ENCODE measurements at regions not wholly inside any gene's neighbourhood (a gene's known extent, or its start where the extent isn't known, plus 50 kb on each side); places are given as distances from the start of the nearest gene placed in this dataset.
"Not testable (repeated sequence)": the region's sequence is repeated elsewhere in the genome, so short reads cannot be mapped to it uniquely, and the experiment has no call there.

DNA sequence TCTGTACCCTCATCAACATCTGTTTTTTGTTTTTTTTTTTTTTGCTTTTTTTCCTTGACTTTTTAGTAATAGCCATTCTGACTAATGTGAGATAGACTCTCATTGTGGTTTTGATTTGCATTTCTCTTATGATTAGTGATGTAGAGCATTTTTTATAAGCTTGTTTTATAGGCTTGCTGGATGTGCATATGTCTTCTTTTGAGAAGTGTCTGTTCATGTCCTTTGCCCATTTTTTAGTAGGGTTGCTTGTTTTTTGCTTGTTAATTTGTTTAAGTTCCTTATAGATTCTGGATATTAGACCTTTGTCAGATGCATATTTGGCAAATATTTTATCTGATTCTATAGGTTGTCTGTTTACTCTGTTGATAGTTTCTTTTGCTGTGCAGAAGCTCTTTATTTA lies 53.5 kb upstream of the FAR1 start:
- DNase-seq (ENCODE audit: low read depth, low spot score); in situ Hi-C loops (cut with HindIII; ENCODE audit: low pct_unique_long_range_greater_than_20kb, low sequenced_read_pairs): not testable (repeated sequence)

DNA sequence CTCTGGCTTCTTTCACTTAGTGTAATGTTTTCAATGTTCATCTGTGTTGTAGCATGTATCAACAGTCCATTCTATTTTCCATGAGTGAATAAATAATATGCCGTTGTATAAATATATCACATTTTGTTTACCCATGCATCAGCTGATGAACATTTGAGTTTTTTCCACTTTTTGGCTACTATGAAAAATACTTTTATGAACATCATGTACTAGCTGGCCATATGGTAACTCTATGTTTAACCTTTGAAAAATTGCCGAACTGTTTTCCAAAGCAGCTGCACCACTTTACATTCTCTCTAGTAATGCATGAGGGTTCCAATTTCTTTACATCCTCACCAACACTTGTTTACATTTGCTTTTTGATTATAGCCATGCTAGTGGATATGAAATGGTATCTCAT lies 59.8 kb upstream of the FAR1 start:
- in situ Hi-C loops (cut with HindIII; ENCODE audit: low pct_unique_long_range_greater_than_20kb, low sequenced_read_pairs) = no loop called here

DNA sequence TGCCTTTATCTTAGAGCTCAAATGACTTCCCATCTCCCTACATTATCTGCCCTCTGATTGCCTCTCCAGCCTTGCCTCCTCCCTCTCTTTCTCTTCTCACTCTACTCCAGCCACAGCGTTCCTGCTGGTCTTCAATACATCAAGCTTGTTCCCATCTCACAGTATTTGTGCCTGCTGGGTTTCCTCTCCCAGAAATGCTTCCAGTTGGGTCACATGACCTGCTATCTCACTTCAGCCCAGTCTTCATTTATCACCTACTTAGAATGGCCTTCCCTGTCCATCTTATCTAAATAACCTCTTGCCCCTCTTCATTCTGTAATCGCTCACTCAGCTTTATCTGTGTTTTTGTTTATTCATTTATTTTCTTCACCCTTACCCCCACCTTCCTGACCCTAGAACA lies 61.8 kb upstream of the FAR1 start:
- no peak for DNase-seq (ENCODE audit: low read depth, low spot score)
- in situ Hi-C loops (cut with HindIII; ENCODE audit: low pct_unique_long_range_greater_than_20kb, low sequenced_read_pairs) = no loop called here

More for the DNA sequence above, 59.8 kb upstream of the FAR1 start:
- DNase-seq (ENCODE audit: low read depth, low spot score) = no peak

DNA sequence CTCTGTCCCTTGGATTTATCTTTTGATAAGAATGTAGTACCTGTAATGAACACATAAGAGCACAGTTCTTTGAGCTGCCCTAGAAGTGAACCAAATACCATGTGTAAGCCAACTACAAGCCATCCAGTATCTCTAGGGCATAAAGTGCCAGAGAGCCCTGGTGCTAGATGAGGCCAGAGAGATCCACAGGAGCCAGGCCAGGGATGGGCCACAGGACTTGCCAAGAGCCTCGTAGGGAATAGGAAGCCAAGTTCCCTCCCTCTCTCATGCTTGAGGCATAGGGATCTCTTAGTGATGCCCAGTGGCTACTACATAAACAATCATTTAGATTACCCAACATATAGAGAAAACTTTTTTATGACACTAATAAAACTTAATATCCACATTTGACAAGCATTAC lies 64.8 kb upstream of the FAR1 start:
- DNase-seq (ENCODE audit: low read depth, low spot score) = no peak
- in situ Hi-C loops (cut with HindIII; ENCODE audit: low pct_unique_long_range_greater_than_20kb, low sequenced_read_pairs) = no loop called here

DNA sequence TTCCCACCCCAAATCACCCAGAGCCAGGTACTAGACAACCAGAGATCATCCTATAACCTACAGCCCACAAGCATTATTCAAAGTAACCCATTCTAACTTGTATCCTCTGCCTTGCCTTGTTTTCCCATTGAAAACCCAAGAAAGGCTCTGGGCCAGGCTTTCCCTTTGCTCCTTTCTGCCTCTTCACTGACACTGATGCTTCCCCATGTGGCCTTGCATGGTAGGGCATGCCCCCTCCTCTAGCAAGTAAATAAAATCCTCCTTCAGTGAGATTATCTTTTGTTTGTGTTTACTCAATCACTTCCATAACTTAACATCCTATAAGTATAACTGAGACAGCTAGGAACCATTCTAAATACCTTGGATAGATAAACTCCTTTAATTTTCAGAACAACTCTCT lies 65.6 kb upstream of the FAR1 start:
- in situ Hi-C loops (cut with HindIII; ENCODE audit: low pct_unique_long_range_greater_than_20kb, low sequenced_read_pairs) = no loop called here
- no peak for DNase-seq (ENCODE audit: low read depth, low spot score)

DNA sequence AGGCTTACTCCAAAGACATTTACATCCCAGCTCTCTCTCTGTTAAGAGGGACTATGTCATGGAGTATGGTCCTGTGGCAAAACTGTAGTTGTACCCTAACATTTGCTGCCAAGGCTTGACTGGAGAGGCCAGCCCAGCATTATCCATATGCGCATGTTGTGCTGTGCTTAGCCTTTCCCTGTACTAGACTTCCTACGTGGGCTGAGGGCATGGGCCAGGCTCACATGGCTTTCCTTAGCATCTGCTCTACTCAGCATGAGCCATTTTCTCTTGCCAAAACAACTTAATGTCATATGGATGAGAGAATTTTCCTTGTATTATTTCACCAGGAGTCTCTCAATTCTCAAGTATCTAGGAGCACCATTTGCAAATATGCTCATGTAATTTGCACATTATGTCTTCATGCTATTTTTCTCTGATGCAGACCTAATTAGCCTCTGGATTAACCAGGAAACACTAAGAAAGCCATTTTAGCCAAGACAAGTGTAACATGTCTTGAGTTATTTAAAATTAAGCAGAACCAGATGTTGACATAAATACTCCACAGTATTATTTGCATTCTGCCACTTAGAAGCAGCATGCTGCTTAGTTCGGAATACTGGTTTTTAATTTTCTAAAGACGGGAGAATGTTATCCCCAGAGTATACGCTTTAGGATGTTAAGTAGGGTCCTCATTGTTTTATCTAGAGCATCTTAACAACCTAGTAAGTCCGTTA lies 71.7 kb upstream of the FAR1 start:
- in situ Hi-C loops (cut with HindIII; ENCODE audit: low pct_unique_long_range_greater_than_20kb, low sequenced_read_pairs) = no loop called here
- no peak for DNase-seq (ENCODE audit: low read depth, low spot score)

DNA sequence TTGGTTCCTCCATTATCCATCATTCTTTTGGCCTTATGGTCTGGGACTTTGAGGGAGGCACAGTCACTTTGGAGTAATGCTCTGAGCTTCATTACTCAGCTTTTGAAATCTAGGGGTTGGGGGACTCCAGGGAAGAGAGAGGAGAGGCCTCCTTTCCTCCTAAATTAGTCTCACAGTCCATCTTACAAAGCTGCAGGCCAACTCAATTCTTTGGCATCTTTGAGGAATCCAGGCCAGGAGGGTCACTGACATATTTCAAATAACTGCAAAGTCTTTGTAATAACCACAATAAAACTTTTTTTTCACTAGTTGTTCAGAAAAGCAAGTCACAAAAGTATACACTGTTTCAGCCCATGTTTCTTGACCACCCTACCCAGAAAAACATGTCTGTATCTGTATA lies 73.3 kb upstream of the FAR1 start:
- in situ Hi-C loops (cut with HindIII; ENCODE audit: low pct_unique_long_range_greater_than_20kb, low sequenced_read_pairs) = no loop called here
- DNase-seq (ENCODE audit: low read depth, low spot score) = no peak

DNA sequence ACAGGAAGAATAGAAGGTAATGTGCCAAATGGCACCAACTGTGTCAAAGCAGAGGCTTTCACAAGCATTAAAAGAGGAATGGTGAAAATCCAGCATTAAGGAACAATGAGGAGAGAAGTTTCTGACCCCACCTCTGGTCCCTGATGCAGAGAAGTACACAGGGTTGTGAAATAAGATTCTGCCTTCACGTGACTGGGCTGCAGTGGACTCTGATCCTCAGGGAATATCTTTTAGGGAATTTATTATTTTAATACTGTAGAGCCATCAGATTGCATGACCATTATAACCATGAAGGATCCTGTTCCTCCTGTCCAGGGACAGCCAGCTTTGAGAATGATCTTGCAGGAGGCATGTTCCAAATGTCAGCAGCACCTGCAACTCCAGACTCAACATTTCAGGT lies 74.4 kb upstream of the FAR1 start:
- in situ Hi-C loops (cut with HindIII; ENCODE audit: low pct_unique_long_range_greater_than_20kb, low sequenced_read_pairs) = no loop called here

DNA sequence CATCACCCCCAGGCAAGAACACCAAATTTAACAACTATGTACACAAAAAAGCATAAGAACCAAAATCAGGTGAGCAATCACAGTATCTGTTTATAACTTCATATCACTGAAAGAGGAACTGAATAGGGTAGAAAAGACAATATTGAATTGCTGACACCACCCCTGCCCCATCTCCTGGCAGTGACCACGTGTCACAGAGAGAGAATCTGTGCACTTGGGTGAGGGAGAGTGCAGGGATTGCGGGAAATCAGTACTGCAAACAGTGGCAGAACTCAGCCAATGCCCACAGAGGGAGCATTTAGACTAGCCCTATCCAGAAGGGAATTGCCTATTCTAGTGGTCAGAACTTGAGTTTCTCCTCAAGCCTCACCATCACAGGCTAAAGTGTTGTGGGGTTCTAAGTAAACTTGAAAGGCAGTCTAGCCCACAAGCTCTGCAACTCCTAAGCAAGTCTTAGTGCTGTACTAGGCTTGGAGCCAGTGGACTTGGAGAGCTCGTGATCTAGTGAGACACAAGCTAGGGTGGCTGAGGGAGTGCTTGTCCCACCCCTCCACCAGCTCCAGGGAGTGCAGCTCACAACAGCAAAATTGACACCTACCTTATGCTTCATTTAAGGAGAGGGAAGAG lies 82.8 kb upstream of the PTH start:
- DNase-seq (ENCODE audit: low read depth, low spot score) = no peak
- in situ Hi-C loops (cut with HindIII; ENCODE audit: low pct_unique_long_range_greater_than_20kb, low sequenced_read_pairs) = no loop called here

More for the DNA sequence above, 74.4 kb upstream of the FAR1 start:
- no peak for DNase-seq (ENCODE audit: low read depth, low spot score)

DNA sequence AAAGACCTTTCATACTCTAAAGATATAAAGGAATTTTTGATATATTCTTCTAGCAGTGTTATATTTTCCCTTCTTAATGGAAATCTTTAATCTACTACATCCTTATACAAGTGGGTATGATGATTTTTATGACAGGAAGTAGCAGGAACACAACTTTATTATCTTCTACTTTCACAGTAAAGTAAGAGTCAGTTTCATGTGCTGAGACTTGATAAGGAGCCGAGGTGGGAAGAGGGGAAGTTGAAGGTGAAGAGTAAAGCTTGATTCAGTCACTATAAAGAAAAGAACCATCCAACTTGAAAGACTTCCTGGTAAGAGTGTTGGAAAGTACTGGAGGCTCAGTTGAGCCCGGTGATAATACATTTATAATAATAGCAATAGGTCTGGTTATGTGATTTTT lies 82.1 kb upstream of the PTH start:
- in situ Hi-C loops (cut with HindIII; ENCODE audit: low pct_unique_long_range_greater_than_20kb, low sequenced_read_pairs) = no loop called here
- DNase-seq (ENCODE audit: low read depth, low spot score) = no peak

DNA sequence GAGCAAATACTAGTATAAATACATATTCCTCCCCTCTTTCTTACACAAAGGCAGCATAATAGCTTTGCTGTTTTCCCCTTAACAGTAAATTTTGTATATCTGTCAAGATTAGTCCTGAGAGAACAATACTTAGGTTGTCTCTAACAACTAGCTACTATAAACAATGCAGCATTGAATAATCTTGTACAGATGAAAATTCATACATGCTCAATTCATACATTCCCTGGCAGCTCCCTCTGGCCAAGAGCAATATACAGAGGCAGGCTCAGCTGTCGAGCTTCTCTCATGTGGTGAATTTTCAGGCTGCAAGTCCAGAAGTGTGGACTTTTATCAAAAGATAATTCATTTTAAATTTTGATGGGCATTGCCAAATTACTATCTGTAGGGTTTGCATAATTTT lies 81.2 kb upstream of the PTH start:
- in situ Hi-C loops (cut with HindIII; ENCODE audit: low pct_unique_long_range_greater_than_20kb, low sequenced_read_pairs) = no loop called here
- peak; percentile 68 for DNase-seq (ENCODE audit: low read depth, low spot score)

DNA sequence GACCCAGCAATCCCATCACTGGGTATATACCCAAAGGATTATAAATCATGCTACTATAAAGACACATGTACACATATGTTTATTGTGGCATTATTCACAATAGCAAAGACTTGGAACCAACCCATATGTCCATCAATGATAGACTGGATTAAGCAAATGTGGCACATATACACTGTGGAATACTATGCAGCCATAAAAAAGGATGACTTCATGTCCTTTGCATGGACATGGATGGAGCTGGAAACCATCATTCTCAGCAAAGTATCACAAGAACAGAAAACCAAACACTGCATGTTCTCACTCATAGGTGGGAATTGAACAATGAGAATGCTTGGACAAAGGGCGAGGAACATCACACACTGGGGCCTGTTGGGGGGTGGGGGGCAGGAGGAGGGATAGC lies 79.6 kb upstream of the PTH start:
- in situ Hi-C loops (cut with HindIII; ENCODE audit: low pct_unique_long_range_greater_than_20kb, low sequenced_read_pairs); DNase-seq (ENCODE audit: low read depth, low spot score): not testable (repeated sequence)

DNA sequence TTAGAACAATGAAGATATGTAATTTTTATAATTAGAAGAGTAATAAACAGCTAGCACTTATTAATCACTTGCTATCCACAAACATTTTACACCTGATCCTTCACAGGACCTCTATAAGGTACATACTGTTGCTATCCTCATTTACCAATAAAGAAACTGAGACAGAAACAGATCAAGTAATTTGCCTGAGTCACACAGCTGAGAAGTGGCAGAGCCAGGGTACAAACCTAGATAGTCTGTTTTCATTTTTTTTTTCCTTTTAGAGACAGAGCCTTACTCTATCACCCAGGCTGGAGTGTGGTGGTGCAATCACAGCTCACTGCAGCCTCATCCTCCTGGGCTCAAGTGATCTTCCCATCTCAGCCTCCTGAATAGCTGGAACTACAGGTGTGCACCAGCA lies 71.8 kb upstream of the PTH start:
- in situ Hi-C loops (cut with HindIII; ENCODE audit: low pct_unique_long_range_greater_than_20kb, low sequenced_read_pairs) = no loop called here
- DNase-seq (ENCODE audit: low read depth, low spot score) = no peak

DNA sequence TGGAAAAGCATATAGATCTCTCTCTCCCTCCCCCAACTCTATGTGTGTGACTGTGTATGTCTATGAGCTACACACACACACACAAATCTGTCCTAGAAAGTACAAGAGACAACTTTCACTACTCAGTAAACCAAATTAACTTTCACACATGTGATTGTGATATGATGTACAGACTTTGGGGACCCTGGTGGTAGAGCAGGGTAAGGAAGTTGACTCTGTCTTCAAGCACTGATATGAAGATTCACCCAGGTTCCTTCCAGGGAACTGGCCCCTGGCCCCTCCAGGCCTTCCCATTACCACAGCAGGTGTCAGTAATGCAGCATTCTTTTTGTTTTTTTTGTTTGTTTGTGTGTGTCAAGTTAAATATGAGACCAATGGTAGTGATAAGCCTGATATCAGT lies 66.1 kb upstream of the PTH start:
- DNase-seq (ENCODE audit: low read depth, low spot score) = no peak
- in situ Hi-C loops (cut with HindIII; ENCODE audit: low pct_unique_long_range_greater_than_20kb, low sequenced_read_pairs) = no loop called here

DNA sequence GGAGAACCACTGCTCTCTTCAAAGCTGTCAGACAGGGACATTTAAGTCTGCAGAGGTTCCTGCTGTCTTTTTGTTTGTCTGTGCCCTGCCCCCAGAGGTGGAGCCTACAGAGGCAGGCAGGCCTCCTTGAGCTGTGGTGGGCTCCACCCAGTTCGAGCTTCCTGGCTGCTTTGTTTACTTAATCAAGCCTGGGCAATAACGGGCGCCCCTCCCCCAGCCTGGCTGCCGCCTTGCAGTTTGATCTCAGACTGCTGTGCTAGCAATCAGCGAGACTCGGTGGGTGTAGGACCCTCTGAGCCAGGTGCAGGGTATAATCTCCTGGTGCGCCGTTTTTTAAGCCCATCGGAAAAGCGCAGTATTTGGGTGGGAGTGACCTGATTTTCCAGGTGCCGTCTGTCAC lies 64.5 kb upstream of the PTH start:
- in situ Hi-C loops (cut with HindIII; ENCODE audit: low pct_unique_long_range_greater_than_20kb, low sequenced_read_pairs); DNase-seq (ENCODE audit: low read depth, low spot score): not testable (repeated sequence)

DNA sequence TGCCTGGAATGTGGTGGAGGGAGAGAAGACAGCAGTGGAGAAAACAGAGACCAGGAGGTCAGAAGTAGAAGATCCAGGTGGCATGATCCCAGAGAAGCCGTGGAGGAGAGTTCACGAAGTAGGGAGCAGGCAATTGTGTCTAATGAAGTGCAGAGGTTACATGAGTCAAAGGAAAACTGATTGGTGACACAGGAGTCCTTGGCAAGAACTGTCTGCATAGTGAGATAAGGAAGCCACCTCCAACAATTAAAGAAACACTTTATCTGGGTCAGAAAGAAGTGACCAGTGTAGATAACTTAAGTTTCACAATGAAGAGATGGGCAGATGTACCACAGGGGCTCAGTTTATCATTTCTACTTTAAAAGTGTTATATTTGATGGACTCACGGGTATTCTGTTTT lies 57.0 kb upstream of the PTH start:
- in situ Hi-C loops (cut with HindIII; ENCODE audit: low pct_unique_long_range_greater_than_20kb, low sequenced_read_pairs) = no loop called here
- DNase-seq (ENCODE audit: low read depth, low spot score) = no peak

DNA sequence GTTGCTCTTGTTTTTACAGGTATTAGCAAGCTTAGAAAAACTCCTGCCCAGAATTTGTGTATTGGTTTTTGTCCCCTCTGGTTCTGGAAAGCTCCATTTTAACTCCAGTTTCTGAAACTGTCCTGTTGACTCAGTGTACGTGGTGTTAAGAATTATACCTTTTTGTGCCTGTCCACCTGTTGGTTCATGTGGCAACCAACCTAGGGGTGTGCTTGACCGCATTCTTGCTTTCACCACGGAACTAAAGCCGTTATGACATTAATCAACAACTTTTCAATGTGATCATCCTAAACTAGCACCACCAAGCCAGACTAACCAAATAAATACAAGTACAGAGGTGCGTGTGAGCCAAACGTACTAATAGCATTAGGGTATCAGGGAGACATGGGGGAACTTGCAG lies 56.0 kb upstream of the PTH start:
- DNase-seq (ENCODE audit: low read depth, low spot score) = no peak

DNA sequence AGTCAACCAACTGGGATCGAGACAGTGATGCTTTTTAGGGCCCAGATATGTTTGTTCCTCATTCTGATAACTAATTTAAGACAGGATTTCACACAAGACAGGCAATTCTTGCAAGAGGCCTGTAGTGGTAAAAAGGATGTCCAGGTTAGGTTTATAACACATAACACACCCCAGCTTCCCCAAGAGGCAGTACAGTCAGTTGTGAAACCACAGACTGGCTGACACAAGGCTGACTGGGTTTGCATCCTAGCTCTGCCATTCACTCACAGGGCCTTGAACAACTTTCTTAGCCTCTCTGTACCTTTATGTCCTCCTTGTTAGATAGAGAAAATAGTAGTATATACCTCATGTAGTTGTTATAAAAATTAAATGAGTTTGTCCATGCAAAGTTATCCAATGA lies 55.0 kb upstream of the PTH start:
- in situ Hi-C loops (cut with HindIII; ENCODE audit: low pct_unique_long_range_greater_than_20kb, low sequenced_read_pairs) = no loop called here
- no peak for DNase-seq (ENCODE audit: low read depth, low spot score)

More for the DNA sequence above, 56.0 kb upstream of the PTH start:
- in situ Hi-C loops (cut with HindIII; ENCODE audit: low pct_unique_long_range_greater_than_20kb, low sequenced_read_pairs) = no loop called here

DNA sequence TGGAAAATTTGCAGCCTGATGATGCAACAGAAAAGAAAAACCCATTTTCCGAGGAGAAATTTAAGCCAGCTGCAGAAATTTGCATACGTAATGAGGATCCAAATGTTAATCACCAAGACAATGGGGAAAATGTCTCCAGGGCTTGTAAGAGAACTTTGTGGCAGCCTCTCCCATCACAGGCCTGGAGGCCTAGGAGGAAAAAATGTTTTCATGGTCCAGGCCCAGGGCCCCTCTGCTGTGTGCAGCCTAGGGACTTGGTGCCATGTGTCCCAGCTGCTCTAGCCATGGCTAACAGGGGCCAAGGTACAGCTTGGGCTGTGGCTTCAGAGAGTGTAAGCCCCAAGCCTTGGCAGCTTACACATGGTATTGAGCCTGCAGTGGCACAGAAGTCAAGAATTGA lies 50.3 kb upstream of the PTH start:
- in situ Hi-C loops (cut with HindIII; ENCODE audit: low pct_unique_long_range_greater_than_20kb, low sequenced_read_pairs); DNase-seq (ENCODE audit: low read depth, low spot score): not testable (repeated sequence)

Data from SK-MEL-5 (cell line).